ENCODE measurements at regions not wholly inside any gene's neighbourhood (a gene's known extent, or its start where the extent isn't known, plus 50 kb on each side); places are given as distances from the start of the nearest gene placed in this dataset.
"Not testable (repeated sequence)": the region's sequence is repeated elsewhere in the genome, so short reads cannot be mapped to it uniquely, and the experiment has no call there.

- not testable (repeated sequence) for TF ChIP-seq CTCF (IDR thresholded peaks at IDR 0.05); REST (IDR thresholded peaks at IDR 0.05; ENCODE audit: insufficient read depth in 1 of 2, low read depth in 2 of 2, low read length in 1 of 2); POLR2AphosphoS5 (IDR thresholded peaks at IDR 0.05; ENCODE audit: low read depth, low read length); SIN3A (IDR thresholded peaks at IDR 0.05; ENCODE audit: borderline replicate concordance, insufficient read depth, low read depth, low read length); TCF7L2 (IDR thresholded peaks at IDR 0.05; ENCODE audit: low read depth, low read length)
Observed at GRCh38 chr5:96168833-96169232, 207.2 kb upstream of the ELL2 start.
